ENCODE measurements at regions not wholly inside any gene's neighbourhood (a gene's known extent, or its start where the extent isn't known, plus 50 kb on each side); places are given as distances from the start of the nearest gene placed in this dataset.

GRCh38 chr18:61019338-61020301 is 313.6 kb upstream of the CDH20 start:
- DNase-seq = no peak
- Histone ChIP-seq H3K27me3 (ENCODE audit: control insufficient read depth, insufficient read depth, low read length, poor library complexity, severe bottlenecking) (no peaks in the 10 kb centered on the region), H3K9ac (ENCODE audit: extremely low read depth, low read length, poor library complexity, severe bottlenecking) (no peak overlapping the region), H3K9me3 (ENCODE audit: control insufficient read depth, low read length) (no peaks in the 10 kb centered on the region), H3K36me3 (ENCODE audit: control insufficient read depth, insufficient read depth, low read length) (no peaks in the 10 kb centered on the region), H3K4me3 (ENCODE audit: low read length) (no peak overlapping the region), H3K4me1 (ENCODE audit: control insufficient read depth, insufficient read depth, low read length) (no peaks in the 10 kb centered on the region), H3K27ac (ENCODE audit: low read depth, low read length) (no peak overlapping the region)
- no peak for TF ChIP-seq CTCF (conservative IDR thresholded peaks at IDR 0.05)
- H3K4me1 Mint-ChIP-seq = no peaks in the 10 kb centered on the region
- no peak overlapping the region for H3K27ac Mint-ChIP-seq
- H3K36me3 Mint-ChIP-seq (ENCODE audit: low read depth) = no peaks in the 10 kb centered on the region
- no peak overlapping the region for H3K4me3 Mint-ChIP-seq
- WGBS, 2 experiments (ENCODE audit: insufficient coverage in 1 of 2, insufficient read length in 1 of 2) = 97% methylated on average over 3 of the region's 3 CpGs; no CpG with 5 or more reads in 1 of the 2 experiments
- H3K9me3 Mint-ChIP-seq = peaks cover 6% of the 10 kb centered on the region
- no peaks in the 10 kb centered on the region for H3K27me3 Mint-ChIP-seq (ENCODE audit: insufficient read depth)

- H3K27me3 Mint-ChIP-seq (ENCODE audit: insufficient read depth) = no peaks in the 10 kb centered on the region
These were observed 307.6 kb upstream of the CDH20 start for GRCh38 chr18:61025596-61025995.

GRCh38 chr18:61031626-61032025 is 301.6 kb upstream of the CDH20 start:
- H3K9me3 ChIP-seq (ENCODE audit: control insufficient read depth, low read length) = no peaks in the 10 kb centered on the region
- H3K27ac ChIP-seq (ENCODE audit: low read depth, low read length) = no peak overlapping the region
- no peak overlapping the region for H3K27ac Mint-ChIP-seq
- H3K9ac ChIP-seq (ENCODE audit: extremely low read depth, low read length, poor library complexity, severe bottlenecking) = no peak overlapping the region
- H3K4me1 Mint-ChIP-seq = peaks cover 4% of the 10 kb centered on the region
- WGBS, 2 experiments (ENCODE audit: insufficient coverage in 1 of 2, insufficient read length in 1 of 2) = 95 to 100% methylated on average over 1 to 2 of the region's 2 CpGs
- no peaks in the 10 kb centered on the region for H3K27me3 ChIP-seq (ENCODE audit: control insufficient read depth, insufficient read depth, low read length, poor library complexity, severe bottlenecking)
- H3K9me3 Mint-ChIP-seq = no peaks in the 10 kb centered on the region
- H3K27me3 Mint-ChIP-seq (ENCODE audit: insufficient read depth) = no peaks in the 10 kb centered on the region
- H3K4me1 ChIP-seq (ENCODE audit: control insufficient read depth, insufficient read depth, low read length) = no peaks in the 10 kb centered on the region
- DNase-seq = no peak
- no peaks in the 10 kb centered on the region for H3K36me3 Mint-ChIP-seq (ENCODE audit: low read depth)
- H3K36me3 ChIP-seq (ENCODE audit: control insufficient read depth, insufficient read depth, low read length) = no peaks in the 10 kb centered on the region
- TF ChIP-seq CTCF (conservative IDR thresholded peaks at IDR 0.05) = no peak
- H3K4me3 ChIP-seq (ENCODE audit: low read length) = no peak overlapping the region
- no peak overlapping the region for H3K4me3 Mint-ChIP-seq

More at GRCh38 chr18:61025596-61025995, 307.6 kb upstream of the CDH20 start:
- no peaks in the 10 kb centered on the region for H3K9me3 ChIP-seq (ENCODE audit: control insufficient read depth, low read length)
- TF ChIP-seq CTCF (conservative IDR thresholded peaks at IDR 0.05) = no peak
- H3K27me3 ChIP-seq (ENCODE audit: control insufficient read depth, insufficient read depth, low read length, poor library complexity, severe bottlenecking) = no peaks in the 10 kb centered on the region
- peaks cover 6% of the 10 kb centered on the region for H3K9me3 Mint-ChIP-seq
- H3K36me3 ChIP-seq (ENCODE audit: control insufficient read depth, insufficient read depth, low read length) = no peaks in the 10 kb centered on the region
- 75 to 100% methylated on average over 1 of the region's 1 CpG for WGBS, 2 experiments (ENCODE audit: insufficient coverage in 1 of 2, insufficient read length in 1 of 2)
- no peak overlapping the region for H3K4me3 Mint-ChIP-seq
- no peak overlapping the region for H3K27ac Mint-ChIP-seq
- H3K4me3 ChIP-seq (ENCODE audit: low read length) = no peak overlapping the region
- H3K27ac ChIP-seq (ENCODE audit: low read depth, low read length) = no peak overlapping the region
- H3K4me1 Mint-ChIP-seq = peaks cover 4% of the 10 kb centered on the region
- DNase-seq = no peak
- H3K4me1 ChIP-seq (ENCODE audit: control insufficient read depth, insufficient read depth, low read length) = no peaks in the 10 kb centered on the region
- H3K36me3 Mint-ChIP-seq (ENCODE audit: low read depth) = no peaks in the 10 kb centered on the region
- H3K9ac ChIP-seq (ENCODE audit: extremely low read depth, low read length, poor library complexity, severe bottlenecking) = no peak overlapping the region
